SK-N-SH (cell line): ENCODE measurements at regions not wholly inside any gene's neighbourhood (a gene's known extent, or its start where the extent isn't known, plus 50 kb on each side); places are given as distances from the start of the nearest gene placed in this dataset.

Experiments used
- CHD2 ChIP-seq: fragments of 150-350 bp; IDR thresholded peaks from 2 replicates; pipeline ENCODE4 v1.6.1; 2018; ENCODE audit warnings: low read length; ENCODE audit not compliant: partially characterized antibody
- FOXJ3 ChIP-seq: sonication (generic); formaldehyde crosslinking; IDR thresholded peaks from 2 replicates; pipeline ENCODE4 v1.5.1; 2020; ENCODE audit warnings: mild to moderate bottlenecking, missing genetic modification reagents
- GATA2 ChIP-seq: sonication (generic); formaldehyde crosslinking; IDR thresholded peaks from 2 replicates; pipeline ENCODE4 v1.5.0; 2020; ENCODE audit warnings: mild to moderate bottlenecking, missing genetic modification reagents
- JUND ChIP-seq: IDR thresholded peaks from 2 replicates; pipeline ENCODE4 v1.4.0; 2012
- MXI1 ChIP-seq: IDR thresholded peaks from 2 replicates; pipeline ENCODE4 v1.6.1; 2012; ENCODE audit warnings: mild to moderate bottlenecking, low read depth, low read length, improper control_type of control experiment
- NFIC ChIP-seq: IDR thresholded peaks from 2 replicates; pipeline ENCODE4 v1.4.0; 2012; ENCODE audit warnings: borderline replicate concordance
- NRF1 ChIP-seq: IDR thresholded peaks from 2 replicates; pipeline ENCODE4 v1.6.1; 2012; ENCODE audit warnings: low read depth, mild to moderate bottlenecking, low read length
- RAD21 ChIP-seq: IDR thresholded peaks from 2 replicates; pipeline ENCODE4 v1.6.1; 2012; ENCODE audit warnings: mild to moderate bottlenecking, low read length
- RCOR1 ChIP-seq: fragments of 150-350 bp; IDR thresholded peaks from 2 replicates; pipeline ENCODE4 v1.6.1; 2017; ENCODE audit warnings: antibody characterized with exemption, low read length
- REST ChIP-seq: IDR thresholded peaks from 2 replicates; pipeline ENCODE4 v1.6.1; 2012; ENCODE audit warnings: mild to moderate bottlenecking, low read depth, low read length, moderate library complexity
- RFX5 ChIP-seq: IDR thresholded peaks from 2 replicates; pipeline ENCODE4 v1.6.1; 2012; ENCODE audit warnings: mild to moderate bottlenecking, improper control_type of control experiment, low read length
- TAF1 ChIP-seq: IDR thresholded peaks from 2 replicates; pipeline ENCODE4 v1.6.1; 2012; ENCODE audit warnings: low read depth, mild to moderate bottlenecking, low read length, moderate library complexity, borderline replicate concordance
- TEAD4 ChIP-seq: IDR thresholded peaks from 2 replicates; pipeline ENCODE4 v1.4.0; 2012; ENCODE audit warnings: mild to moderate bottlenecking, borderline replicate concordance; ENCODE audit not compliant: insufficient read depth
- USF2 ChIP-seq: fragments of 150-350 bp; IDR thresholded peaks from 2 replicates; pipeline ENCODE4 v1.6.1; 2017; ENCODE audit warnings: antibody characterized with exemption, low read length, low read depth, borderline replicate concordance
- YY1 ChIP-seq: IDR thresholded peaks from 2 replicates; pipeline ENCODE4 v1.4.0; 2012; ENCODE audit warnings: low read depth, mild to moderate bottlenecking
- ZBTB33 ChIP-seq: IDR thresholded peaks from 2 replicates; pipeline ENCODE4 v1.4.0; 2012; ENCODE audit warnings: low read depth, borderline replicate concordance
- TF ChIP-seq, protein P1 (sequence below): fragments of 150-350 bp; IDR thresholded peaks from 2 replicates; pipeline ENCODE4 v1.6.1; 2016; ENCODE audit warnings: mild to moderate bottlenecking, low read depth, low read length

GRCh38 chr3:188947401-188948280 lies 224.1 kb upstream of the TPRG1 start (continued):
- TF ChIP-seq USF2 = no peak
- peak; percentile 61 for TF ChIP-seq RAD21
- TF ChIP-seq GATA2 (CRISPR knock-in tag) = no peak
- no peak for TF ChIP-seq TEAD4
- no peak for TF ChIP-seq NRF1
- TF ChIP-seq REST = 0 out of 2 replicates have a peak, but pooled peaks have one; percentile 36
- no peak; the same call in 1 of the 2 replicates for TF ChIP-seq MXI1
- TF ChIP-seq, protein P1, sequence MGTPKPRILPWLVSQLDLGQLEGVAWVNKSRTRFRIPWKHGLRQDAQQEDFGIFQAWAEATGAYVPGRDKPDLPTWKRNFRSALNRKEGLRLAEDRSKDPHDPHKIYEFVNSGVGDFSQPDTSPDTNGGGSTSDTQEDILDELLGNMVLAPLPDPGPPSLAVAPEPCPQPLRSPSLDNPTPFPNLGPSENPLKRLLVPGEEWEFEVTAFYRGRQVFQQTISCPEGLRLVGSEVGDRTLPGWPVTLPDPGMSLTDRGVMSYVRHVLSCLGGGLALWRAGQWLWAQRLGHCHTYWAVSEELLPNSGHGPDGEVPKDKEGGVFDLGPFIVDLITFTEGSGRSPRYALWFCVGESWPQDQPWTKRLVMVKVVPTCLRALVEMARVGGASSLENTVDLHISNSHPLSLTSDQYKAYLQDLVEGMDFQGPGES = no peak
- TF ChIP-seq YY1 = no peak
- no peak for TF ChIP-seq RFX5
- TF ChIP-seq JUND = peak; percentile 23; the same call in 1 of the 2 replicates
- no peak for TF ChIP-seq FOXJ3
- no peak for TF ChIP-seq ZBTB33
- no peak for TF ChIP-seq RCOR1
- TF ChIP-seq NFIC = peak; percentile 97
- TF ChIP-seq CHD2 = peak; percentile 26
- peak; percentile 50; the same call in 1 of the 2 replicates for TF ChIP-seq TAF1
- TF ChIP-seq, all 33 proteins: peak for 15
